H1 (cell line): ENCODE measurements at regions not wholly inside any gene's neighbourhood (a gene's known extent, or its start where the extent isn't known, plus 50 kb on each side); places are given as distances from the start of the nearest gene placed in this dataset.

Source experiments
- BCL11A ChIP-seq, 2 experiments: IDR thresholded peaks; one replicate each; pipeline ENCODE4 v1.6.1; 2011; ENCODE audit warnings: low read depth in 2 of 2, low read length in 2 of 2, mild to moderate bottlenecking in 2 of 2

DNA sequence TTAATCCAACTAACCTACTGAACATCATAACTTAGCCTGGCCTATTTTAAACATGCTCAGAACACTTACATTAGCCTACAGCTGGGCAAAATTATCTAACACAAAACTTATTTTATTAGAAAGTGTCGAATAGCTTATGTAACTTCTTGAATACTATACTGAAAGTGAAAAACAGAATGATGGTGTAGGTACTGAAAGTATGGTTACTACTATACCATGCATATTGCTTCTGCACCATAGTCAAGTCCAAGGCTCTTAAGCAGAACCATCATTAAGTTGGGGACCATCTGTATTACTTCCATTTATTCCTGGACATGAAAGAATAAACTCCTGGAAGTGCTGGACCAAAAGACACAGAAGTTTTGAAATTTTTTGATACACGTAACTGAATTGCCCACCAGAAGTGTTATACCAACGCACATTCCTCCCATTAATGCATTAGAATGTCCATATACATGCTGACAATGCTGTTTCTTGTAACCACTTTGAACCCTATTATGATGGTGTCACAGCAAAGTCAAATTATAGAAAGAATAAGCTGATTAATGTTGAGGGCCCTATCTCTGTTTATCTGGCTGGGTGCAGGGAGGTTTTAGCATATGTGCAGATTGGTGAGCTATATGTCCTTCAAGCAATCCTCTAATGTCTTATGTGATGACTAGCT, 375.7 kb downstream of the ACTL7B start (continued):
- TF ChIP-seq BCL11A (IDR thresholded peaks at IDR 0.05; ENCODE audit: low read depth in 2 of 2, low read length in 2 of 2) = no peak
- TF ChIP-seq, all 59 proteins: peak for 0
